ENCODE measurements at regions not wholly inside any gene's neighbourhood (a gene's known extent, or its start where the extent isn't known, plus 50 kb on each side); places are given as distances from the start of the nearest gene placed in this dataset.

GRCh38 chr16:6190776-6191175 is 1093.2 kb upstream of the EEF2KMT start:
- no peak overlapping the region for H4K5ac ChIP-seq (ENCODE audit: low read depth, low read length)
- no TSS peak for BruUV-seq (replicated peaks)

More at GRCh38 chr16:6190776-6191175, 1093.2 kb upstream of the EEF2KMT start:
- H3K4me2 ChIP-seq (ENCODE audit: low read depth, low read length): no peak overlapping the region
- H3K14ac ChIP-seq (replicated peaks; ENCODE audit: low read depth, low read length): no peak overlapping the region
- no peaks in the 10 kb centered on the region for H3K4me1 ChIP-seq (ENCODE audit: control insufficient read depth, insufficient read depth, low read length)
- H4K8ac ChIP-seq (ENCODE audit: low read depth in 2 of 2, low read length in 2 of 2): no peak overlapping the region
- ChIA-PET POLR2A (ENCODE audit: unreplicated experiment) (no interaction called here), CTCF (no interaction called here)
- TF ChIP-seq MAFK (IDR thresholded peaks at IDR 0.05; ENCODE audit: low read depth, low read length) (no peak), BHLHE40 (IDR thresholded peaks at IDR 0.05; ENCODE audit: low read depth, low read length) (no peak), NFE2L2 (IDR thresholded peaks at IDR 0.05; ENCODE audit: low read depth, low read length) (no peak), USF2 (IDR thresholded peaks at IDR 0.05; ENCODE audit: low read depth, low read length) (no peak), MAZ (IDR thresholded peaks at IDR 0.05; ENCODE audit: borderline replicate concordance, low read depth, low read length) (no peak), SMC3 (IDR thresholded peaks at IDR 0.05; ENCODE audit: low read depth, low read length) (no peak), FOS (IDR thresholded peaks at IDR 0.05; ENCODE audit: low read depth, low read length) (no peak), ELK1 (IDR thresholded peaks at IDR 0.05; ENCODE audit: borderline replicate concordance, low read depth, low read length) (no peak), CEBPB (IDR thresholded peaks at IDR 0.05; ENCODE audit: low read depth, low read length) (no peak), POLR2A (IDR thresholded peaks at IDR 0.05; ENCODE audit: low read depth, low read length) (no peak), RCOR1 (IDR thresholded peaks at IDR 0.05; ENCODE audit: insufficient replicate concordance, low read length) (no peak), CHD1 (IDR thresholded peaks at IDR 0.05; ENCODE audit: low read depth, low read length) (no peak), RFX5 (IDR thresholded peaks at IDR 0.05; ENCODE audit: low read depth, low read length) (no peak), MXI1 (IDR thresholded peaks at IDR 0.05; ENCODE audit: borderline replicate concordance, low read depth, low read length) (no peak), RAD21 (IDR thresholded peaks at IDR 0.05; ENCODE audit: low read length) (no peak)
- TF ChIP-seq, protein P1, sequence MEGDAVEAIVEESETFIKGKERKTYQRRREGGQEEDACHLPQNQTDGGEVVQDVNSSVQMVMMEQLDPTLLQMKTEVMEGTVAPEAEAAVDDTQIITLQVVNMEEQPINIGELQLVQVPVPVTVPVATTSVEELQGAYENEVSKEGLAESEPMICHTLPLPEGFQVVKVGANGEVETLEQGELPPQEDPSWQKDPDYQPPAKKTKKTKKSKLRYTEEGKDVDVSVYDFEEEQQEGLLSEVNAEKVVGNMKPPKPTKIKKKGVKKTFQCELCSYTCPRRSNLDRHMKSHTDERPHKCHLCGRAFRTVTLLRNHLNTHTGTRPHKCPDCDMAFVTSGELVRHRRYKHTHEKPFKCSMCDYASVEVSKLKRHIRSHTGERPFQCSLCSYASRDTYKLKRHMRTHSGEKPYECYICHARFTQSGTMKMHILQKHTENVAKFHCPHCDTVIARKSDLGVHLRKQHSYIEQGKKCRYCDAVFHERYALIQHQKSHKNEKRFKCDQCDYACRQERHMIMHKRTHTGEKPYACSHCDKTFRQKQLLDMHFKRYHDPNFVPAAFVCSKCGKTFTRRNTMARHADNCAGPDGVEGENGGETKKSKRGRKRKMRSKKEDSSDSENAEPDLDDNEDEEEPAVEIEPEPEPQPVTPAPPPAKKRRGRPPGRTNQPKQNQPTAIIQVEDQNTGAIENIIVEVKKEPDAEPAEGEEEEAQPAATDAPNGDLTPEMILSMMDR (conservative IDR thresholded peaks at IDR 0.05; ENCODE audit: low read depth, low read length): no peak
- in situ Hi-C loops (cut with MboI; ENCODE audit: low sequenced_read_pairs) (no loop called here), intact Hi-C loops (cut with micrococcal nuclease) (no loop called here), dilution Hi-C loops (cut with HindIII; ENCODE audit: low sequenced_read_pairs, unreplicated experiment) (no loop called here)
- no peak overlapping the region for H2AK5ac ChIP-seq (ENCODE audit: low read depth, low read length)
- no peak overlapping the region for H3K23ac ChIP-seq (ENCODE audit: low read depth, low read length)
- no peak overlapping the region for H3K56ac ChIP-seq (ENCODE audit: extremely low read depth, insufficient read depth, low read length)
- no peak overlapping the region for H3K4ac ChIP-seq (ENCODE audit: low read depth, low read length)
- ATAC-seq (ENCODE audit: low read depth) (no peak), DNase-seq (no peak)
- H3K18ac ChIP-seq (ENCODE audit: low read depth, low read length): no peak overlapping the region
- H3K9me1 ChIP-seq (ENCODE audit: insufficient read depth, low read length): no peaks in the 10 kb centered on the region
- no peak overlapping the region for H2BK120ac ChIP-seq (ENCODE audit: low read depth, low read length)
- no peak overlapping the region for H2AK9ac ChIP-seq (replicated peaks; ENCODE audit: low read depth, low read length, poor library complexity)
- H3K79me1 ChIP-seq (ENCODE audit: low read depth in 1 of 2, low read length in 2 of 2): no peaks in the 10 kb centered on the region
- no peaks in the 10 kb centered on the region for H3K36me3 ChIP-seq (ENCODE audit: control insufficient read depth, insufficient read depth, low read length)
- no peak overlapping the region for H2BK20ac ChIP-seq (ENCODE audit: low read depth, low read length)
- 90% methylated on average over 2 of the region's 7 CpGs; no CpG with 5 or more reads in 1 of the 2 experiments for WGBS, 2 experiments (ENCODE audit: extremely low coverage in 2 of 2, insufficient read length in 1 of 2)
- no peak overlapping the region for H2AFZ ChIP-seq (replicated peaks; ENCODE audit: low read length, poor library complexity)
- H3K9me3 ChIP-seq (ENCODE audit: control insufficient read depth, insufficient read depth, low read length): peaks cover 14% of the 10 kb centered on the region
- no peak overlapping the region for H2BK5ac ChIP-seq (ENCODE audit: low read depth, low read length, poor library complexity, severe bottlenecking)
- H2BK15ac ChIP-seq (ENCODE audit: low read depth, low read length): no peak overlapping the region
- H3K27ac ChIP-seq (ENCODE audit: insufficient read depth, low read length): no peak overlapping the region
- no peak overlapping the region for H3K9ac ChIP-seq (ENCODE audit: low read depth, low read length)
- H3K27me3 ChIP-seq (ENCODE audit: control insufficient read depth, insufficient read depth, low read length): no peaks in the 10 kb centered on the region
- H4K91ac ChIP-seq (ENCODE audit: insufficient read depth, low read depth, low read length): no peak overlapping the region
- H3K4me3 ChIP-seq (ENCODE audit: insufficient read depth, low read depth, low read length): no peak overlapping the region
- no peaks in the 10 kb centered on the region for H4K20me1 ChIP-seq (ENCODE audit: insufficient read depth, low read length)
